ENCODE measurements at regions not wholly inside any gene's neighbourhood (a gene's known extent, or its start where the extent isn't known, plus 50 kb on each side); places are given as distances from the start of the nearest gene placed in this dataset.

GRCh38 chr7:32256376-32256775 is 186.2 kb upstream of the PDE1C start:
- Histone ChIP-seq H3K27ac (ENCODE audit: low read length) (no peak overlapping the region), H3K4me3 (ENCODE audit: low read length) (no peak overlapping the region), H3K79me2 (replicated peaks; ENCODE audit: insufficient read depth, low read length) (no peaks in the 10 kb centered on the region), H3K9me2 (ENCODE audit: insufficient read depth, low read length) (no peaks in the 10 kb centered on the region), H4K20me1 (ENCODE audit: insufficient read depth) (no peaks in the 10 kb centered on the region), H3K36me3 (ENCODE audit: insufficient read depth, low read length) (no peaks in the 10 kb centered on the region), H2AFZ (ENCODE audit: low read depth, low read length) (no peak overlapping the region), H3K9me3 (ENCODE audit: low read length) (no peaks in the 10 kb centered on the region), H3K9ac (ENCODE audit: low read length) (no peak overlapping the region), H3K4me2 (ENCODE audit: low read length) (no peak overlapping the region), H3F3A (ENCODE audit: insufficient read depth, low read length, poor library complexity, severe bottlenecking) (no peaks in the 10 kb centered on the region), H3K27me3 (ENCODE audit: insufficient read depth, low read depth, low read length) (no peaks in the 10 kb centered on the region)
- TF ChIP-seq MXI1 (conservative IDR thresholded peaks at IDR 0.05; ENCODE audit: poor library complexity, severe bottlenecking) = no peak
- no peak for TF ChIP-seq CTCF (IDR thresholded peaks at IDR 0.05; ENCODE audit: poor library complexity, severe bottlenecking)
- TF ChIP-seq REST (IDR thresholded peaks at IDR 0.05; ENCODE audit: borderline replicate concordance) = no peak
- TF ChIP-seq SMC3 (conservative IDR thresholded peaks at IDR 0.05; ENCODE audit: poor library complexity) = no peak
- TF ChIP-seq POLR2AphosphoS5 (IDR thresholded peaks at IDR 0.05) = no peak
- no peak for TF ChIP-seq TAF1 (IDR thresholded peaks at IDR 0.05; ENCODE audit: low read depth)
- no peak for TF ChIP-seq EZH2 (IDR thresholded peaks at IDR 0.05; ENCODE audit: borderline replicate concordance, insufficient read depth, low read length, poor library complexity, severe bottlenecking)
- no peak for TF ChIP-seq EP300 (conservative IDR thresholded peaks at IDR 0.05; ENCODE audit: poor library complexity, severe bottlenecking)
- no peak for TF ChIP-seq RAD21 (conservative IDR thresholded peaks at IDR 0.05)

GRCh38 chr7:32255036-32255435 is 184.8 kb upstream of the PDE1C start:
- no peak overlapping the region for H3K9ac ChIP-seq (ENCODE audit: low read length)
- no peak overlapping the region for H3K4me3 ChIP-seq (ENCODE audit: low read length)
- no peaks in the 10 kb centered on the region for H3K9me3 ChIP-seq (ENCODE audit: low read length)
- no peaks in the 10 kb centered on the region for H3K36me3 ChIP-seq (ENCODE audit: insufficient read depth, low read length)
- no peaks in the 10 kb centered on the region for H3F3A ChIP-seq (ENCODE audit: insufficient read depth, low read length, poor library complexity, severe bottlenecking)
- H3K27me3 ChIP-seq (ENCODE audit: insufficient read depth, low read depth, low read length) = no peaks in the 10 kb centered on the region
- no peak overlapping the region for H3K27ac ChIP-seq (ENCODE audit: low read length)
- H3K4me2 ChIP-seq (ENCODE audit: low read length) = no peak overlapping the region
- no peaks in the 10 kb centered on the region for H3K79me2 ChIP-seq (replicated peaks; ENCODE audit: insufficient read depth, low read length)
- no peak for TF ChIP-seq RAD21 (conservative IDR thresholded peaks at IDR 0.05)
- TF ChIP-seq SMC3 (conservative IDR thresholded peaks at IDR 0.05; ENCODE audit: poor library complexity) = no peak
- TF ChIP-seq CTCF (IDR thresholded peaks at IDR 0.05; ENCODE audit: poor library complexity, severe bottlenecking) = no peak
- TF ChIP-seq REST (IDR thresholded peaks at IDR 0.05; ENCODE audit: borderline replicate concordance) = no peak
- TF ChIP-seq EZH2 (IDR thresholded peaks at IDR 0.05; ENCODE audit: borderline replicate concordance, insufficient read depth, low read length, poor library complexity, severe bottlenecking) = no peak
- no peak for TF ChIP-seq TAF1 (IDR thresholded peaks at IDR 0.05; ENCODE audit: low read depth)
- TF ChIP-seq EP300 (conservative IDR thresholded peaks at IDR 0.05; ENCODE audit: poor library complexity, severe bottlenecking) = no peak
- TF ChIP-seq POLR2AphosphoS5 (IDR thresholded peaks at IDR 0.05) = no peak
- TF ChIP-seq MXI1 (conservative IDR thresholded peaks at IDR 0.05; ENCODE audit: poor library complexity, severe bottlenecking) = no peak
- no peak overlapping the region for H2AFZ ChIP-seq (ENCODE audit: low read depth, low read length)
- no peaks in the 10 kb centered on the region for H4K20me1 ChIP-seq (ENCODE audit: insufficient read depth)
- H3K9me2 ChIP-seq (ENCODE audit: insufficient read depth, low read length) = no peaks in the 10 kb centered on the region

All from neural cell (in vitro differentiated cells).